DND-41 (cell line): ENCODE measurements at regions not wholly inside any gene's neighbourhood (a gene's known extent, or its start where the extent isn't known, plus 50 kb on each side); places are given as distances from the start of the nearest gene placed in this dataset.

Experiments used
- EZH2 ChIP-seq: IDR thresholded peaks from 3 replicates; pipeline ENCODE4 v1.6.1; 2012; ENCODE audit warnings: borderline replicate concordance, low read depth, mild to moderate bottlenecking, moderate library complexity, low read length, inconsistent platforms; ENCODE audit not compliant: severe bottlenecking
- TF ChIP-seq, protein P1 (sequence below): IDR thresholded peaks from 2 replicates; pipeline ENCODE4 v1.5.1; 2012; ENCODE audit warnings: borderline replicate concordance, low read length, moderate library complexity, mild to moderate bottlenecking; ENCODE audit not compliant: poor library complexity, severe bottlenecking; ENCODE audit errors: extremely low read depth

DNA sequence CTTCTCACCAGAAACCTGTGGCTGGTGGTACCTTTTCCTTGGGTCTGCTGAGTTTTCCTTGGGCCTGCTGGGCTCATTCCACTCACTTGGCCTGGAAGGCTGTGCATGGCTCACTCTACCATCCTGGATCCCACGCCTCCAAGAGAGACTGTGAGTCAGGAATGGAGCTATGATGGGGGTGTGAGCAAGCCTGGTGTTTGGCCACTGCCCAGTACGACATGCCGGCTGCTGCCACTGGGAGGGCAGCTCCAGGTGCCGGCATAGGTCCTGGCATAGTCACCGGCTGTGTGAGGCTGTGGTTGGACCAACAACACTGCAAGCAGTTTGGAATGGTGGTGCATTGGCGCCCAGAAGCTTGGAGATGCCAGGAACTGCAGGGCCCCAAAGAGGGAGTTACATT is 721.7 kb downstream of the PCDH18 start:
- TF ChIP-seq, protein P1, sequence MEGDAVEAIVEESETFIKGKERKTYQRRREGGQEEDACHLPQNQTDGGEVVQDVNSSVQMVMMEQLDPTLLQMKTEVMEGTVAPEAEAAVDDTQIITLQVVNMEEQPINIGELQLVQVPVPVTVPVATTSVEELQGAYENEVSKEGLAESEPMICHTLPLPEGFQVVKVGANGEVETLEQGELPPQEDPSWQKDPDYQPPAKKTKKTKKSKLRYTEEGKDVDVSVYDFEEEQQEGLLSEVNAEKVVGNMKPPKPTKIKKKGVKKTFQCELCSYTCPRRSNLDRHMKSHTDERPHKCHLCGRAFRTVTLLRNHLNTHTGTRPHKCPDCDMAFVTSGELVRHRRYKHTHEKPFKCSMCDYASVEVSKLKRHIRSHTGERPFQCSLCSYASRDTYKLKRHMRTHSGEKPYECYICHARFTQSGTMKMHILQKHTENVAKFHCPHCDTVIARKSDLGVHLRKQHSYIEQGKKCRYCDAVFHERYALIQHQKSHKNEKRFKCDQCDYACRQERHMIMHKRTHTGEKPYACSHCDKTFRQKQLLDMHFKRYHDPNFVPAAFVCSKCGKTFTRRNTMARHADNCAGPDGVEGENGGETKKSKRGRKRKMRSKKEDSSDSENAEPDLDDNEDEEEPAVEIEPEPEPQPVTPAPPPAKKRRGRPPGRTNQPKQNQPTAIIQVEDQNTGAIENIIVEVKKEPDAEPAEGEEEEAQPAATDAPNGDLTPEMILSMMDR, result no peak
- no peak for TF ChIP-seq EZH2
